Epithelial cell of esophagus (primary cell): ENCODE measurements at regions not wholly inside any gene's neighbourhood (a gene's known extent, or its start where the extent isn't known, plus 50 kb on each side); places are given as distances from the start of the nearest gene placed in this dataset.

ENCODE experiments used
- DNase-seq: peaks from one replicate; pipeline ENCODE4 v3.0.0; 2010; ENCODE audit warnings: low read depth
- H3K4me3 ChIP-seq: 2 replicates; pipeline ENCODE4 v1.5.1; 2011; ENCODE audit warnings: mild to moderate bottlenecking, low read length, control low read depth
- CTCF ChIP-seq: IDR thresholded peaks from 2 replicates; pipeline ENCODE4 v1.5.1; 2011; ENCODE audit warnings: low read depth, mild to moderate bottlenecking, low read length, control low read depth, inconsistent platforms; ENCODE audit not compliant: insufficient read depth; ENCODE audit errors: missing control alignments

GRCh38 chr9:107567462-107567861 lies 77.9 kb upstream of the KLF4 start:
- TF ChIP-seq CTCF, result no peak
- DNase-seq, result no peak
- no peak overlapping the region for H3K4me3 ChIP-seq

- DNase-seq, result no peak
- no peak overlapping the region for H3K4me3 ChIP-seq
- no peak for TF ChIP-seq CTCF
Observed at GRCh38 chr9:107566611-107567061, 77.1 kb upstream of the KLF4 start.

GRCh38 chr9:107562798-107563197 lies 73.2 kb upstream of the KLF4 start:
- H3K4me3 ChIP-seq, result no peak overlapping the region
- TF ChIP-seq CTCF, result no peak
- no peak for DNase-seq

- no peak for TF ChIP-seq CTCF
- no peak overlapping the region for H3K4me3 ChIP-seq
- DNase-seq, result no peak
Observed at GRCh38 chr9:107559494-107560086, 70.0 kb upstream of the KLF4 start.

- no peak for TF ChIP-seq CTCF
- peak; percentile 80 for DNase-seq
Observed at GRCh38 chr9:107557236-107557990, 67.8 kb upstream of the KLF4 start.

GRCh38 chr9:107554636-107555035 lies 65.1 kb upstream of the KLF4 start:
- no peak for TF ChIP-seq CTCF
- no peak overlapping the region for H3K4me3 ChIP-seq
- no peak for DNase-seq

More at GRCh38 chr9:107557236-107557990, 67.8 kb upstream of the KLF4 start:
- no peak overlapping the region for H3K4me3 ChIP-seq
